CD4-positive, alpha-beta T cell (primary cell): ENCODE measurements at regions not wholly inside any gene's neighbourhood (a gene's known extent, or its start where the extent isn't known, plus 50 kb on each side); places are given as distances from the start of the nearest gene placed in this dataset.
A peak's percentile ranks its signal among the peaks of the same experiment; 100 is the strongest.

Source experiments
- ATAC-seq: fragments of 200-7000 bp; cut with Tn5 transposase; one replicate; pipeline ENCODE4 v1.10.0; 2022; ENCODE audit warnings: mild to moderate bottlenecking; ENCODE audit not compliant: poor library complexity
- CTCF ChIA-PET: fragments of 350-600 bp; sonication (Branson Sonifier 250); formaldehyde crosslinking; loops from one replicate; lab custom pipeline; 2021; ENCODE audit warnings: antibody characterized with exemption, inconsistent platforms; lab: Charles Lee
- POLR2A ChIA-PET: fragments of 350-600 bp; sonication (Branson Sonifier 250); formaldehyde crosslinking; loops from one replicate; lab custom pipeline; 2021; ENCODE audit warnings: antibody characterized with exemption, inconsistent platforms; lab: Charles Lee
- DNase-seq, 14 experiments: peaks; one replicate each; pipeline ENCODE4 v3.0.0-alpha.2; 2013 to 2020; ENCODE audit warnings: mixed read lengths in 2 of 14
- H3K27ac ChIP-seq, 2 donors: one replicate each; pipeline versions ENCODE4 v1.5.1 to v1.7.0; 2013; ENCODE audit warnings: low read length in 2 of 2, low read depth in 1 of 2, mild to moderate bottlenecking in 1 of 2
- H3K27me3 ChIP-seq, 2 experiments: 1 replicate in 1 of 2; 2 replicates in 1 of 2; pipeline versions ENCODE4 v1.6.1 to v1.7.0; 2013; ENCODE audit warnings: low read length in 2 of 2, control low read depth in 1 of 2, mild to moderate bottlenecking in 1 of 2, moderate library complexity in 1 of 2; ENCODE audit not compliant: insufficient read depth in 2 of 2, control insufficient read depth in 1 of 2
- H3K36me3 ChIP-seq: one replicate; pipeline ENCODE4 v1.6.1; 2013; ENCODE audit warnings: low read length, control low read depth; ENCODE audit not compliant: insufficient read depth
- H3K4me1 ChIP-seq: one replicate; pipeline ENCODE4 v1.6.1; 2013; ENCODE audit warnings: low read length, control low read depth; ENCODE audit not compliant: insufficient read depth
- H3K4me3 ChIP-seq: one replicate; pipeline ENCODE4 v1.5.1; 2013; ENCODE audit warnings: mild to moderate bottlenecking, low read length, moderate library complexity
- H3K9me3 ChIP-seq, 2 experiments: 1 replicate in 1 of 2; 2 replicates in 1 of 2; pipeline versions ENCODE4 v1.6.1 to v1.7.0; 2013; ENCODE audit warnings: low read length in 2 of 2, mild to moderate bottlenecking in 2 of 2, control low read depth in 1 of 2, moderate library complexity in 1 of 2; ENCODE audit not compliant: control insufficient read depth in 1 of 2, insufficient read depth in 1 of 2
- H3K27ac Mint-ChIP-seq: one replicate; pipeline ENCODE4 v1.8.0; 2020; ENCODE audit warnings: mixed read lengths
- H3K27me3 Mint-ChIP-seq: one replicate; pipeline ENCODE4 v1.8.0; 2021; ENCODE audit warnings: mixed read lengths
- H3K36me3 Mint-ChIP-seq: one replicate; pipeline ENCODE4 v1.8.0; 2021; ENCODE audit warnings: low read depth, mixed read lengths
- H3K4me1 Mint-ChIP-seq: one replicate; pipeline ENCODE4 v1.8.0; 2021; ENCODE audit warnings: low read depth, mixed read lengths
- H3K4me3 Mint-ChIP-seq: one replicate; pipeline ENCODE4 v1.8.0; 2020; ENCODE audit warnings: mild to moderate bottlenecking, mixed read lengths
- H3K9me3 Mint-ChIP-seq: one replicate; pipeline ENCODE4 v1.8.0; 2020; ENCODE audit warnings: mixed read lengths
- intact Hi-C, 2 experiments: fragments of 100-400 bp; cut with DNase I in 1 of 2; cut with micrococcal nuclease in 1 of 2; formaldehyde crosslinking; loops; one replicate each; pipeline versions ENCODE4 v1.15.1 to v1.9.0; 2023 to 2025; cut with DNase I, micrococcal nuclease
- TF ChIP-seq, protein P1 (sequence below): fragments of 200-600 bp; IDR thresholded peaks from one replicate; pipeline ENCODE4 v1.8.0; 2022; ENCODE audit warnings: antibody characterized with exemption, mild to moderate bottlenecking

- no peak for DNase-seq
- H3K36me3 Mint-ChIP-seq = no peaks in the 10 kb centered on the region
- no peak overlapping the region for H3K4me3 ChIP-seq
- TF ChIP-seq, protein P1, sequence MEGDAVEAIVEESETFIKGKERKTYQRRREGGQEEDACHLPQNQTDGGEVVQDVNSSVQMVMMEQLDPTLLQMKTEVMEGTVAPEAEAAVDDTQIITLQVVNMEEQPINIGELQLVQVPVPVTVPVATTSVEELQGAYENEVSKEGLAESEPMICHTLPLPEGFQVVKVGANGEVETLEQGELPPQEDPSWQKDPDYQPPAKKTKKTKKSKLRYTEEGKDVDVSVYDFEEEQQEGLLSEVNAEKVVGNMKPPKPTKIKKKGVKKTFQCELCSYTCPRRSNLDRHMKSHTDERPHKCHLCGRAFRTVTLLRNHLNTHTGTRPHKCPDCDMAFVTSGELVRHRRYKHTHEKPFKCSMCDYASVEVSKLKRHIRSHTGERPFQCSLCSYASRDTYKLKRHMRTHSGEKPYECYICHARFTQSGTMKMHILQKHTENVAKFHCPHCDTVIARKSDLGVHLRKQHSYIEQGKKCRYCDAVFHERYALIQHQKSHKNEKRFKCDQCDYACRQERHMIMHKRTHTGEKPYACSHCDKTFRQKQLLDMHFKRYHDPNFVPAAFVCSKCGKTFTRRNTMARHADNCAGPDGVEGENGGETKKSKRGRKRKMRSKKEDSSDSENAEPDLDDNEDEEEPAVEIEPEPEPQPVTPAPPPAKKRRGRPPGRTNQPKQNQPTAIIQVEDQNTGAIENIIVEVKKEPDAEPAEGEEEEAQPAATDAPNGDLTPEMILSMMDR = no peak
- CTCF ChIA-PET = interaction anchor here (1.1 kb wide), 1 partner anchor 8 kb away, joined by 3 read pairs; no protein-coding TSS in a partner anchor
- no peak overlapping the region for H3K4me3 Mint-ChIP-seq
- intact Hi-C loops = no loop called here
- POLR2A ChIA-PET = interaction anchor here (1.2 kb wide), 1 partner anchor 68 kb away, joined by 3 read pairs; no protein-coding TSS in a partner anchor
- H3K4me1 ChIP-seq = no peaks in the 10 kb centered on the region
- peaks cover 3 to 7% of the 10 kb centered on the region in 2 experiments for H3K27me3 ChIP-seq
- H3K36me3 ChIP-seq = no peaks in the 10 kb centered on the region
- H3K27ac ChIP-seq = no peak overlapping the region
- no peaks in the 10 kb centered on the region for H3K9me3 Mint-ChIP-seq
- peaks cover 45% of the 10 kb centered on the region for H3K27me3 Mint-ChIP-seq
- H3K4me1 Mint-ChIP-seq = no peaks in the 10 kb centered on the region
- H3K27ac Mint-ChIP-seq = no peak overlapping the region
- H3K9me3 ChIP-seq = no peaks in the 10 kb centered on the region
- ATAC-seq = no peak
Observed at GRCh38 chr6:41460742-41461336, 85.3 kb upstream of the FOXP4 start.

- no peaks in the 10 kb centered on the region for H3K9me3 ChIP-seq
- no peak overlapping the region for H3K4me3 Mint-ChIP-seq
- intact Hi-C loops = no loop called here
- DNase-seq (no peak), ATAC-seq (no peak)
- POLR2A ChIA-PET = no interaction called here
- peaks cover 5 to 10% of the 10 kb centered on the region in 2 experiments for H3K27me3 ChIP-seq
- H3K27ac Mint-ChIP-seq = no peak overlapping the region
- CTCF ChIA-PET = no interaction called here
- H3K4me1 Mint-ChIP-seq = no peaks in the 10 kb centered on the region
- H3K36me3 ChIP-seq = no peaks in the 10 kb centered on the region
- peaks cover 51% of the 10 kb centered on the region for H3K27me3 Mint-ChIP-seq
- no peaks in the 10 kb centered on the region for H3K36me3 Mint-ChIP-seq
- no peaks in the 10 kb centered on the region for H3K9me3 Mint-ChIP-seq
- TF ChIP-seq, protein P1 = no peak
- H3K27ac ChIP-seq = no peak overlapping the region
- no peak overlapping the region for H3K4me3 ChIP-seq
- H3K4me1 ChIP-seq = no peaks in the 10 kb centered on the region
Observed at GRCh38 chr6:41462033-41462432, 84.1 kb upstream of the FOXP4 start.

DNA sequence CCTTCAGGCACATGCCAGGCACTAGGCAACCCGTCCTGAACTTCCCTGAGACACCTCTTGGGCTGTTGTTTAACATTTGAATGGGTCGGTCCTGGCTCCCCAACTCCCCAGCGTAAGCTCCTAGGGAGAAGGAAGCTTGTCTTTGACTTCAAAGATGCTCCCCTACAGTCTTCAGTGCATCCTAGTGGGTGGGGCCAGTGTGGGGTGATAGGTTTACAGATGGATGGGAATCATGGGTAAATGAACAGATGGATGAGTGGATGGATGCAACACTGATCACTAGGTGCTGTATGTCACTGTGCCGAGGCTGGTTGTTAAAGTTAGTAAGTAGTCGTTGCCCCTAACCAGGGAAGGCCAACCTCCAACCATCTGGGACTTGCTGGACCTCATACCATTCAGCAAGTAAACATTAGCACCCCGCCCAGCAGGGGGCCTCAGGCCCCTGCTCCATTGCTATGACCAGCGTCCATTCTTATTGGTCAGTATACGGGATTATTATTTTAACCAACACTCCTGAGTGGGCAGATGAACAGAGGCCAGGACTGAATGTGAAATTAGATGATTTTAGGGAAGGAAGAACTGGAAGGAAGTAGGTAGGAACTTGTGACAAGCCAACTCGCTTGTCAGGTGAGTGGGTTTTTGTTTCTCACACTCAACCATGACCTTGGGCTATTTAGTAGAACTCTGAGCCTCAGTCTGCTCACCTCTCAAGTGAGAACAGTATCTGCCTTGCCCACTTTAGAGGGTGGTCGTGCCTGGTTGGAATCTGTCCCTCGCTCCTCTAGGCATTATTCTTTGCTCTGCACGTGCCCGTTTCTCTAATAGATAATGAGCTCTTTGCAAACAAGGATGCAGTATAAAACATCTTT is 82.9 kb upstream of the FOXP4 start:
- ATAC-seq (no peak), DNase-seq (peak in 4 of 14 experiments; percentile 10 to 36 (median 34))
- peaks cover 11 to 18% of the 10 kb centered on the region in 2 experiments for H3K27me3 ChIP-seq
- Mint-ChIP-seq H3K4me3 (no peak overlapping the region), H3K27me3 (peaks cover 60% of the 10 kb centered on the region), H3K27ac (no peak overlapping the region), H3K4me1 (no peaks in the 10 kb centered on the region), H3K9me3 (no peaks in the 10 kb centered on the region), H3K36me3 (no peaks in the 10 kb centered on the region)
- intact Hi-C loops = loop anchor here in 1 of 2 experiments (1.0 kb wide), 1 partner anchor 129 kb away; no protein-coding TSS in a partner anchor
- no peak overlapping the region for H3K4me3 ChIP-seq
- ChIA-PET POLR2A (no interaction called here), CTCF (no interaction called here)
- H3K36me3 ChIP-seq = no peaks in the 10 kb centered on the region
- no peaks in the 10 kb centered on the region for H3K9me3 ChIP-seq
- TF ChIP-seq, protein P1 = peak; percentile 25
- no peaks in the 10 kb centered on the region for H3K4me1 ChIP-seq
- H3K27ac ChIP-seq = no peak overlapping the region
